GM12865 (cell line): ENCODE measurements at regions not wholly inside any gene's neighbourhood (a gene's known extent, or its start where the extent isn't known, plus 50 kb on each side); places are given as distances from the start of the nearest gene placed in this dataset.
A peak's percentile ranks its signal among the peaks of the same experiment; 100 is the strongest.

Experiments
- DNase-seq: peaks from one replicate; pipeline ENCODE4 v3.0.0; 2010; ENCODE audit warnings: low read depth
- H3K4me3 ChIP-seq: 2 replicates; pipeline ENCODE4 v1.5.1; 2011; ENCODE audit warnings: mild to moderate bottlenecking, low read depth, low read length, control low read depth
- CTCF ChIP-seq: IDR thresholded peaks from 2 replicates; pipeline ENCODE4 v1.5.1; 2011; ENCODE audit warnings: low read length, control low read depth, low read depth, inconsistent platforms; ENCODE audit not compliant: insufficient read depth; ENCODE audit errors: missing control alignments

- DNase-seq: peak; percentile 18
- TF ChIP-seq CTCF: peak; percentile 52
- H3K4me3 ChIP-seq: no peak overlapping the region
Measured at GRCh38 chr1:118304722-118305359, 119.8 kb upstream of the SPAG17 start.

- no peak for TF ChIP-seq CTCF
- H3K4me3 ChIP-seq: no peak overlapping the region
- DNase-seq: no peak
Measured at GRCh38 chr1:118303534-118303933, 118.5 kb upstream of the SPAG17 start.

GRCh38 chr1:118303064-118303463 lies 118.0 kb upstream of the SPAG17 start:
- TF ChIP-seq CTCF: no peak

GRCh38 chr1:118302145-118302544 lies 117.1 kb upstream of the SPAG17 start:
- H3K4me3 ChIP-seq: no peak overlapping the region
- no peak for DNase-seq
- TF ChIP-seq CTCF: no peak

More at GRCh38 chr1:118303064-118303463, 118.0 kb upstream of the SPAG17 start:
- DNase-seq: no peak
- no peak overlapping the region for H3K4me3 ChIP-seq

GRCh38 chr1:118300808-118301207 lies 115.8 kb upstream of the SPAG17 start:
- TF ChIP-seq CTCF: no peak

GRCh38 chr1:118298397-118298796 lies 113.4 kb upstream of the SPAG17 start:
- TF ChIP-seq CTCF: no peak
- no peak overlapping the region for H3K4me3 ChIP-seq
- DNase-seq: no peak

More at GRCh38 chr1:118300808-118301207, 115.8 kb upstream of the SPAG17 start:
- no peak for DNase-seq
- no peak overlapping the region for H3K4me3 ChIP-seq

- H3K4me3 ChIP-seq: no peak overlapping the region
- TF ChIP-seq CTCF: no peak
Measured at GRCh38 chr1:118297521-118297920, 112.5 kb upstream of the SPAG17 start.

More at GRCh38 chr1:118297521-118297920, 112.5 kb upstream of the SPAG17 start:
- DNase-seq: no peak
